ENCODE measurements at regions not wholly inside any gene's neighbourhood (a gene's known extent, or its start where the extent isn't known, plus 50 kb on each side); places are given as distances from the start of the nearest gene placed in this dataset.

DNA sequence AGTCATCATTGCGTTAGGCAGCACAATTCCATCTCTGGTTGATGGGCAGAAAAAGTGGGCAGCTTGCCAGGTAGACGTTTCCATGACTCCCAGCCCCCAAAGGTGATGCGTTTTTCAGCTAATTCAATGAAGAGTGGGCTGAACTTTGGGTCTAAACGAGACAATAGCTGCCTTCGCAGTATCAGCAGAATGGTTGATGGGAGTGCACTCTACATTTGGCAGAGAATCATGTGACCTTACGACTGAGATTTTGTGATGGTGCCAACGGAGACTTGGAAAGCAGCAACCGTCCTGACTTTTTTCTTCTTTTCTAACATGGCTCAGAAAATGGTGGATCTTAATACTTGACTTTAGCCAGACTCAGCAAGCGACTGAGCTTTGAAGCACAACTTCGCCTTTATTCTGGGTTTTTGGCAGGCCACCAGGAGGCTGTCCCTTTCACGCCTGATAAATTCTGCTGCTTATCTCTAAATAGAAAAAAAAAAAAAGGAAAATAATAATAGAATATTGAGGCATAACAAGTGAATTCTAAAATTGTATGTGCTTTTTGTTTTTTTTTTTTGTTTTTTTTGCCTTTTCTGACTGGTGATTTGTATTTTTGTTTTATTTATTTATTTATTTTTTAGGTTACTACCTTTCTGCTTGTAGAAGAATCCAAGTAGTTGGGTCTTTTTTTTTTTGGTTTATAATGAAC lies 804.8 kb downstream of the USP25 start:
- peaks cover under 1% of the 10 kb centered on the region for H3K36me3 ChIP-seq
- TF ChIP-seq, protein P1, sequence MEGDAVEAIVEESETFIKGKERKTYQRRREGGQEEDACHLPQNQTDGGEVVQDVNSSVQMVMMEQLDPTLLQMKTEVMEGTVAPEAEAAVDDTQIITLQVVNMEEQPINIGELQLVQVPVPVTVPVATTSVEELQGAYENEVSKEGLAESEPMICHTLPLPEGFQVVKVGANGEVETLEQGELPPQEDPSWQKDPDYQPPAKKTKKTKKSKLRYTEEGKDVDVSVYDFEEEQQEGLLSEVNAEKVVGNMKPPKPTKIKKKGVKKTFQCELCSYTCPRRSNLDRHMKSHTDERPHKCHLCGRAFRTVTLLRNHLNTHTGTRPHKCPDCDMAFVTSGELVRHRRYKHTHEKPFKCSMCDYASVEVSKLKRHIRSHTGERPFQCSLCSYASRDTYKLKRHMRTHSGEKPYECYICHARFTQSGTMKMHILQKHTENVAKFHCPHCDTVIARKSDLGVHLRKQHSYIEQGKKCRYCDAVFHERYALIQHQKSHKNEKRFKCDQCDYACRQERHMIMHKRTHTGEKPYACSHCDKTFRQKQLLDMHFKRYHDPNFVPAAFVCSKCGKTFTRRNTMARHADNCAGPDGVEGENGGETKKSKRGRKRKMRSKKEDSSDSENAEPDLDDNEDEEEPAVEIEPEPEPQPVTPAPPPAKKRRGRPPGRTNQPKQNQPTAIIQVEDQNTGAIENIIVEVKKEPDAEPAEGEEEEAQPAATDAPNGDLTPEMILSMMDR (IDR thresholded peaks at IDR 0.05; ENCODE audit: low read depth, low read length), result 0 out of 2 replicates have a peak, but pooled peaks have one; percentile 5
- peak; percentile 91 for DNase-seq
- no peaks in the 10 kb centered on the region for H3K27me3 ChIP-seq
- H3K4me3 ChIP-seq (ENCODE audit: low read depth, low read length), result peak overlapping the region; percentile 82
- H3K9me3 ChIP-seq, result no peaks in the 10 kb centered on the region
- no peaks in the 10 kb centered on the region; the same call in none of the 2 replicates for H3K4me1 ChIP-seq

DNA sequence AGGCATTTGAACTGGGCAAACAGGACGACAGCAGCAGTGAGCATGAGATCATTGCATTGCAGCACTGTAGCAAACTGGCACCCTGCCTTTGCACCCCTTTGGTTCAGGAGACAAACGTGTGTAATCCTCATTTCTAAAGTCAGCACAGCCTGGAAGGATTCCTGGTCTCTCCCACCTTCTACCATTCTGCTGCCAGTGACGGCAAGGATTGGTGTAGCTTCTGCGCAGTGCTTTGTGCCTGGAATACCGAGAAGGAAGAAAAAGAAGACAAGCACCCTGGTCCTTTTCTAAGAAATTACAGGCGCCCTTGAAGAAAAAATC lies 805.3 kb downstream of the USP25 start:
- peaks cover 6% of the 10 kb centered on the region for H3K36me3 ChIP-seq
- no peaks in the 10 kb centered on the region for H3K27me3 ChIP-seq
- TF ChIP-seq, protein P1 (IDR thresholded peaks at IDR 0.05; ENCODE audit: low read depth, low read length), result no peak
- no peaks in the 10 kb centered on the region for H3K9me3 ChIP-seq
- H3K4me1 ChIP-seq, result no peaks in the 10 kb centered on the region; the same call in none of the 2 replicates
- H3K4me3 ChIP-seq (ENCODE audit: low read depth, low read length), result peak overlapping the region; percentile 82
- peak; percentile 71 for DNase-seq

DNA sequence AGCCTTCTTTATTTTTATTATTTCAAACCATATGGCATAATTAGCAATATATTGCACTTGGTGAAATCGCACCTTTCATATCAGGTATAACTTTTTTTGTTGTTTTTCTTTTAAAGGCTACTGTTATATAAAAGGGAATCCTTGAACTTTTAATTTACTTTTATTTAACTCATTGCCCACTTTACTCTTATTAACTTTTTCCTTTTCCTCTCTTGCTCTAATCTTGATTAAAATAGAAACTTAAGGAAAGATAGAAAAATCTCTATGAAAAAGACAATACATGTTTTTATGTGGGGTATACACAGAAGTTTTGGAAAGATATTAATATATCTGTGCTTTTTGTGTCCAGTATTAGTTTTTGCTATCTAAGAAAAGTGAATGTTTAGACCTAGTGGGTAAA lies 805.8 kb downstream of the USP25 start:
- Histone ChIP-seq H3K4me1 (no peaks in the 10 kb centered on the region; the same call in none of the 2 replicates), H3K4me3 (ENCODE audit: low read depth, low read length) (peak overlapping the region; percentile 82), H3K9me3 (no peaks in the 10 kb centered on the region), H3K27me3 (no peaks in the 10 kb centered on the region), H3K36me3 (peaks cover 9% of the 10 kb centered on the region)
- TF ChIP-seq, protein P1 (IDR thresholded peaks at IDR 0.05; ENCODE audit: low read depth, low read length), result no peak
- no peak for DNase-seq

DNA sequence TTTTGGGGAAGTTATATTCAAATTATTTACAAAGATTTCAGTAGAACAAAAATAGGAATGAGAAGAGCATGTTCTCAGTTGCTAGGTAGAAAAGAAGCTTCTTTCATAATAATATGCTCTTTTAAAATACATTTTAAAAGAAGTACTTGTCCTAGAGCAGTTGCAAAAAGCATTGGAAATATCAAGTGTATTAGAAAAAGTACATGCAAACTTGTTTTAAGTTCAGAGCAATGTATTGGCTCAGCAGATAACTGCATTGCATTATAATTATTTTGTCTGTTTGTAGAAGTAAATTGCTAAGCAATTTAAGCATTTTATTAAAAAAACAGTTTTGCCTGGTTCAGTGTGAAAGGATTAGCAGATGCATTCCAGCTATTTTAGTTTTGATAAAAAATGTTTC lies 806.4 kb downstream of the USP25 start:
- no peak for DNase-seq
- H3K27me3 ChIP-seq, result no peaks in the 10 kb centered on the region
- H3K36me3 ChIP-seq, result peaks cover 9% of the 10 kb centered on the region
- TF ChIP-seq, protein P1 (IDR thresholded peaks at IDR 0.05; ENCODE audit: low read depth, low read length), result no peak
- H3K4me3 ChIP-seq (ENCODE audit: low read depth, low read length), result peak overlapping the region; percentile 82
- no peaks in the 10 kb centered on the region for H3K9me3 ChIP-seq
- no peaks in the 10 kb centered on the region; the same call in none of the 2 replicates for H3K4me1 ChIP-seq

DNA sequence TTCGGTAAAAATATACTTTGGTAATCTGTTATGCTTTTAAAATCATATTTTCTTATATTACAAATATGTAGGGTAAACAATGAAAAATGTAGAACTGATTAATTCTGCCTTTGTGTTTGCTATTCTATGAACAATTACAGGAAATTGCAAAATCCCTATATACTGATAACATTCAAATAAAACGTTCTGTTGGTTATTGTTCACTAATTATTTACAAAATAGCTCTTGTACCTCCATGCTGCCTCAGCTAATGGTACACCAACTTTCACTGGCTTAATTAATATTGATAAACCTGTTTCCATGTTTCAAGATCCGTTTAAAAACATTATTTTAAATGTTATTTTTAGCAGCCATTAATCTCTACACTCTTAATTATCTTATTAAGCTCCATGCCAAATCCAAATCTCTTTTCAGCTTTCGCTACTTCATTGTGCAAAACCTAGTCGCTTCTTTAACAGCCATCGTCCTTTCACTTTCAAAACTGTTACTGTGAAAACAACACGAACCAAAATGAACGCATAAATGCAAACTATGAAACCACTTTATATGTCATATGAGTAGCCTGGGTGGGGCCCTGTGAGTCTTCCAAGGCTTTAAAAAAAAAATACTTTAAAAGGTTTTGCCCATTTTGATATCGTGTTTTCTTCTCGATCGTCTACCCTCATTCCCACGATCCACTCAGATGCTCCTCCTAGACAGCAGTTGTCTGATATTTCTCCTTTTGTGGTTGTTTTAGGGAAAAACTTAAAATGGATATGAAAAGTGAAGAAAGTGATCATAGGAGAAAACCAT lies 807.1 kb downstream of the USP25 start:
- Histone ChIP-seq H3K27me3 (no peaks in the 10 kb centered on the region), H3K4me3 (ENCODE audit: low read depth, low read length) (peak overlapping the region; percentile 82), H3K4me1 (no peaks in the 10 kb centered on the region; the same call in none of the 2 replicates), H3K36me3 (peaks cover 9% of the 10 kb centered on the region), H3K9me3 (no peaks in the 10 kb centered on the region)
- DNase-seq, result no peak
- TF ChIP-seq, protein P1 (IDR thresholded peaks at IDR 0.05; ENCODE audit: low read depth, low read length), result no peak

DNA sequence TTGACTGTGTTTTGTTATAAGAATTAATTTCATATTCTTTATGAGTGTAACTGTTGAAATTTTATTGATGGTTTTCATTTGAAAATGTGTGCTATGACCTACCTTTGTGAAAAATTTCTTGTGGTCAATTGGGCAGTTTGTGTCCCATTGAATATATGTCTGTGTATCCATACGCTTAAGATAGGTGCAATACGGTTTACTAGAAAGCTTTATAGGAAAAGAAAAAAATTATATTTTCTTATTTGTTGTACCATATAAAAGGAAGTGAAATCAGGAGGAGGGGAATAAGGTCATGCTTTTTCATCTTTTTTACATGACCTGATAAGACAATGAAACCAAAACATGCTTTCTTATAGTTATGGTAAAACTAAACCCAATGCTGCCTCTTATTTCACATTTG lies 807.7 kb downstream of the USP25 start:
- DNase-seq, result no peak
- TF ChIP-seq, protein P1 (IDR thresholded peaks at IDR 0.05; ENCODE audit: low read depth, low read length), result no peak
- peak overlapping the region; percentile 82 for H3K4me3 ChIP-seq (ENCODE audit: low read depth, low read length)

More for the DNA sequence above, 807.7 kb downstream of the USP25 start:
- Histone ChIP-seq H3K4me1 (no peaks in the 10 kb centered on the region; the same call in none of the 2 replicates), H3K9me3 (no peaks in the 10 kb centered on the region), H3K27me3 (no peaks in the 10 kb centered on the region), H3K36me3 (peaks cover 9% of the 10 kb centered on the region)
